Activated CD4-positive, alpha-beta T cell treated with anti-CD3 and anti-CD28 coated beads for 36 hours (primary cell): ENCODE measurements at regions not wholly inside any gene's neighbourhood (a gene's known extent, or its start where the extent isn't known, plus 50 kb on each side); places are given as distances from the start of the nearest gene placed in this dataset.

Source experiments
- ATAC-seq: fragments of 200-7000 bp; cut with Tn5 transposase; one replicate; pipeline ENCODE4 v1.10.0; 2021; ENCODE audit warnings: mild to moderate bottlenecking, moderate library complexity
- CTCF ChIA-PET: fragments of 350-600 bp; sonication (Branson Sonifier 250); formaldehyde crosslinking; loops from one replicate; lab custom pipeline; 2021; ENCODE audit warnings: antibody characterized with exemption; lab: Charles Lee
- POLR2A ChIA-PET: fragments of 350-600 bp; sonication (Branson Sonifier 250); formaldehyde crosslinking; loops from one replicate; lab custom pipeline; 2021; ENCODE audit warnings: antibody characterized with exemption, inconsistent platforms; lab: Charles Lee
- DNase-seq: peaks from one replicate; pipeline ENCODE4 v3.0.0-alpha.2; 2020
- H3K27ac Mint-ChIP-seq: one replicate; pipeline ENCODE4 v1.8.0; 2021; ENCODE audit warnings: mixed read lengths
- H3K27me3 Mint-ChIP-seq: one replicate; pipeline ENCODE4 v1.8.0; 2021; ENCODE audit warnings: mixed read lengths
- H3K36me3 Mint-ChIP-seq: one replicate; pipeline ENCODE4 v1.8.0; 2021; ENCODE audit warnings: low read depth, mixed read lengths
- H3K4me1 Mint-ChIP-seq: one replicate; pipeline ENCODE4 v1.8.0; 2021; ENCODE audit warnings: mixed read lengths
- H3K4me3 Mint-ChIP-seq: one replicate; pipeline ENCODE4 v1.8.0; 2021; ENCODE audit warnings: mild to moderate bottlenecking, moderate library complexity, mixed read lengths
- H3K9me3 Mint-ChIP-seq: one replicate; pipeline ENCODE4 v1.8.0; 2021; ENCODE audit warnings: low read depth, mixed read lengths
- intact Hi-C, 2 experiments: fragments of 100-400 bp; cut with DNase I in 1 of 2; cut with micrococcal nuclease in 1 of 2; formaldehyde crosslinking; loops; one replicate each; pipeline versions ENCODE4 v1.14.2 to v1.15.1; 2022 to 2024; cut with DNase I, micrococcal nuclease

GRCh38 chr1:30403061-30403645 is 320.2 kb downstream of the MATN1 start:
- Mint-ChIP-seq H3K4me3 (no peak overlapping the region), H3K9me3 (no peaks in the 10 kb centered on the region), H3K27ac (no peak overlapping the region), H3K27me3 (peaks cover 2% of the 10 kb centered on the region), H3K4me1 (no peaks in the 10 kb centered on the region), H3K36me3 (no peaks in the 10 kb centered on the region)
- CTCF ChIA-PET: no interaction called here
- ATAC-seq (no peak), DNase-seq (no peak)
- intact Hi-C loops: no loop called here
- POLR2A ChIA-PET: no interaction called here

DNA sequence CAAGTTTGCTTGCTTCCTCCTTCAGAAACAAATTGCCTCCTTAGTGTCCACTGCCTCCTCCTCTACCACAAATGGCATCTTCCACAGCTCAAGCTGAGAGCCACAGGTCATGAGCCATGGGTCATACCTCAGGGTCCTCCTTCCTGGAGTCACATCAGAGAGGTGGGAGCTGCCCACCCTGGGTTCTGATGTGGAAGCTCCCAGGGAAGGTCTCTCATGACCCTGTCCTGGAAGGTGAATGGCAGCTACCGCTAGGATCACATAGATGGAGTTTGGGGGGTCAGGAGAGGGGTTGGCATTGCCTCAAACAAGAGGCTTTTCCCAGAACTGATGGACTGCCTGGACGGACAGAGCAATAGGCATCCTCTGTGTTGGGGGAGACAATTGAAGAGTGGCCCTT is 321.4 kb downstream of the MATN1 start:
- no peaks in the 10 kb centered on the region for H3K36me3 Mint-ChIP-seq
- no peaks in the 10 kb centered on the region for H3K9me3 Mint-ChIP-seq
- H3K27ac Mint-ChIP-seq: no peak overlapping the region
- ChIA-PET POLR2A (no interaction called here), CTCF (interaction anchor here (0.6 kb wide), 1 partner anchor 306 kb away, joined by 3 read pairs; no protein-coding TSS in a partner anchor)
- ATAC-seq: no peak
- H3K4me3 Mint-ChIP-seq: no peak overlapping the region
- no peaks in the 10 kb centered on the region for H3K4me1 Mint-ChIP-seq
- peaks cover 2% of the 10 kb centered on the region for H3K27me3 Mint-ChIP-seq
- DNase-seq: no peak
- intact Hi-C loops: no loop called here

DNA sequence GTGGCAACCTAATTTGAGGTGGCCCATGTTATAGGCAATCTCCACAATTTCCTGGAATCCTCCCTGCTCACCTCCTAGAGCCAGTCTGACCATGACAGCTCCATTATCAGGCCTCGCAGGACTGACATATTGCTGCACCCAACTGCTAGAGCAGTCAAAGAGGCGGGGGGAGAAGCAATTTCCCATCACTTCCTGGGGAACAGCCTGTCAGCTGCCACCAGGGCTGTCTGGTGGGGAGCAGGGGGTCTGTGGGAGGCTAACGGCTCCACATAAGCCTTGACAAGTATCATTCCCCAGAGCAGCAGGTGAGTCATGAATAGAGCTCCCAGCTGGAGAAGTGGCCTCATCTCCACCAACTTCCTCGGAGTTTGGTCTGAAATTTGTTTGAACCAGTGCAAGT is 322.9 kb downstream of the MATN1 start:
- ChIA-PET POLR2A (no interaction called here), CTCF (interaction anchor here (0.7 kb wide), 1 partner anchor 177 kb away, joined by 3 read pairs; no protein-coding TSS in a partner anchor)
- no peak for ATAC-seq

GRCh38 chr1:30399026-30399425 is 324.4 kb downstream of the MATN1 start:
- ATAC-seq: no peak
- no peaks in the 10 kb centered on the region for H3K36me3 Mint-ChIP-seq
- ChIA-PET POLR2A (no interaction called here), CTCF (no interaction called here)
- H3K4me3 Mint-ChIP-seq: no peak overlapping the region
- no peaks in the 10 kb centered on the region for H3K4me1 Mint-ChIP-seq
- no peak for DNase-seq
- no peak overlapping the region for H3K27ac Mint-ChIP-seq
- no peaks in the 10 kb centered on the region for H3K9me3 Mint-ChIP-seq
- no peaks in the 10 kb centered on the region for H3K27me3 Mint-ChIP-seq
- intact Hi-C loops: no loop called here

More for the DNA sequence above, 322.9 kb downstream of the MATN1 start:
- intact Hi-C loops: no loop called here
- Mint-ChIP-seq H3K27ac (no peak overlapping the region), H3K27me3 (no peaks in the 10 kb centered on the region), H3K9me3 (no peaks in the 10 kb centered on the region), H3K4me1 (no peaks in the 10 kb centered on the region), H3K4me3 (no peak overlapping the region), H3K36me3 (no peaks in the 10 kb centered on the region)
- DNase-seq: no peak

- Mint-ChIP-seq H3K4me3 (no peak overlapping the region), H3K27me3 (peaks cover 6% of the 10 kb centered on the region), H3K9me3 (no peaks in the 10 kb centered on the region), H3K36me3 (no peaks in the 10 kb centered on the region), H3K27ac (no peak overlapping the region), H3K4me1 (no peaks in the 10 kb centered on the region)
- DNase-seq: no peak
- CTCF ChIA-PET: interaction anchor here (0.5 kb wide), 1 partner anchor 1088 kb away, joined by 3 read pairs; no protein-coding TSS in a partner anchor
- ATAC-seq: no peak
- intact Hi-C loops: no loop called here
- POLR2A ChIA-PET: no interaction called here
These were observed 325.8 kb downstream of the MATN1 start for GRCh38 chr1:30397576-30397975.

DNA sequence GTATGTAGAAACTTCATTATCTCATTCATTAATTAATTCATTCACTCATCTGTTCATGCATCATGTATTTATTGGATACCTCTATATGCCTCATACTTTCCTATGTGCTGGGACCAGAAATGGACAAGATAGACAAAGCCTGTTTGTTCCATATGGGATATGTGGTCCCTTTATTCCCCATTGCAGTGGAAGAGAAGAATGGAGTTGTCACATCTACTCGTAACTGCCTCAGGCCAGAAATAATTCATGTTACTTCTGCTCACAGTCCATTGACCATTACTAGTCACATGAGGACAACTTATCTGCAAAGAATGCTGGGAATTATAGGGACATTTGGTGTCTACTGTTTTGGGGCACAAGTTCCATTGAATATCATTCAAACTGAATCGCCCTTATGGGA is 327.8 kb downstream of the MATN1 start:
- no peak overlapping the region for H3K27ac Mint-ChIP-seq
- H3K4me3 Mint-ChIP-seq: no peak overlapping the region
- intact Hi-C loops: no loop called here
- POLR2A ChIA-PET: no interaction called here
- peaks cover 9% of the 10 kb centered on the region for H3K27me3 Mint-ChIP-seq
- no peak for ATAC-seq
- CTCF ChIA-PET: no interaction called here
- DNase-seq: no peak
- H3K4me1 Mint-ChIP-seq: no peaks in the 10 kb centered on the region
- no peaks in the 10 kb centered on the region for H3K9me3 Mint-ChIP-seq
- H3K36me3 Mint-ChIP-seq: no peaks in the 10 kb centered on the region

DNA sequence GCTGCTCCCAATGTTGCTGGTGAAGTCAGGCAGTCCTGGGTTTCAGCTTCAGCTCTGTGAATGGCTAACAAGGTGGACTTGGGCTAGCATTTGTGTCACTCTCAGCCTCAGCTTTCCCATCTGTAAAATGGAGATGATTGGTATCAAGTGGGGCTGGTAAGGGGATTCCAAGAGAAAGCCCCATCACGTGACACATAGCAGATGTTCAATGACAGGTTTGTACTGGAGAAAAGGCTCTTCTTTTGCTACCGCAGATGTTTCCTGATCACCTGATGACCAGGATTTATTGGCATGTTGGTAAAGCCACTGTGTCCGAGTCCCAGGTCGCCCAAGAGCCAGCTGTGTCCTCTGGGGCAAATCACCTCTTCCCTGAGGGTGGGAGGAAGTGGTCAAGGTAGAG is 335.0 kb downstream of the MATN1 start:
- H3K4me1 Mint-ChIP-seq: no peaks in the 10 kb centered on the region
- ChIA-PET POLR2A (no interaction called here), CTCF (no interaction called here)
- H3K27me3 Mint-ChIP-seq: peaks cover 17% of the 10 kb centered on the region
- H3K27ac Mint-ChIP-seq: no peak overlapping the region
- H3K9me3 Mint-ChIP-seq: no peaks in the 10 kb centered on the region
- DNase-seq (no peak), ATAC-seq (no peak)
- intact Hi-C loops: no loop called here
- H3K4me3 Mint-ChIP-seq: no peak overlapping the region
- no peaks in the 10 kb centered on the region for H3K36me3 Mint-ChIP-seq

GRCh38 chr1:30386156-30386926 is 337.0 kb downstream of the MATN1 start:
- H3K4me1 Mint-ChIP-seq: no peaks in the 10 kb centered on the region
- H3K9me3 Mint-ChIP-seq: no peaks in the 10 kb centered on the region
- intact Hi-C loops: no loop called here
- CTCF ChIA-PET: no interaction called here
- no peak for ATAC-seq
- H3K36me3 Mint-ChIP-seq: no peaks in the 10 kb centered on the region
- H3K4me3 Mint-ChIP-seq: no peak overlapping the region
- DNase-seq: no peak
- H3K27ac Mint-ChIP-seq: no peak overlapping the region
- peaks cover 17% of the 10 kb centered on the region for H3K27me3 Mint-ChIP-seq
- POLR2A ChIA-PET: no interaction called here

GRCh38 chr1:30385246-30385995 is 338.0 kb downstream of the MATN1 start:
- ATAC-seq (no peak), DNase-seq (no peak)
- H3K9me3 Mint-ChIP-seq: no peaks in the 10 kb centered on the region
- intact Hi-C loops: no loop called here
- no peak overlapping the region for H3K27ac Mint-ChIP-seq
- POLR2A ChIA-PET: no interaction called here
- H3K4me3 Mint-ChIP-seq: no peak overlapping the region
- peaks cover 1% of the 10 kb centered on the region for H3K4me1 Mint-ChIP-seq
- no peaks in the 10 kb centered on the region for H3K36me3 Mint-ChIP-seq
- CTCF ChIA-PET: interaction anchor here (0.6 to 0.7 kb wide), 2 partner anchors 14 to 64 kb away, joined by 3 read pairs; no protein-coding TSS in a partner anchor
- peaks cover 16% of the 10 kb centered on the region for H3K27me3 Mint-ChIP-seq

GRCh38 chr1:30384286-30385245 is 338.8 kb downstream of the MATN1 start:
- DNase-seq (no peak), ATAC-seq (no peak)
- H3K27me3 Mint-ChIP-seq: peaks cover 12% of the 10 kb centered on the region
- no peak overlapping the region for H3K27ac Mint-ChIP-seq
- H3K36me3 Mint-ChIP-seq: no peaks in the 10 kb centered on the region
- no peak overlapping the region for H3K4me3 Mint-ChIP-seq
- POLR2A ChIA-PET: no interaction called here
- intact Hi-C loops: no loop called here
- CTCF ChIA-PET: interaction anchor here (0.6 to 0.7 kb wide), 2 partner anchors 15 to 63 kb away, joined by 3 read pairs; no protein-coding TSS in a partner anchor
- peaks cover 2% of the 10 kb centered on the region for H3K4me1 Mint-ChIP-seq
- H3K9me3 Mint-ChIP-seq: no peaks in the 10 kb centered on the region

GRCh38 chr1:30383221-30383711 is 340.1 kb downstream of the MATN1 start:
- POLR2A ChIA-PET: no interaction called here
- Mint-ChIP-seq H3K4me3 (no peak overlapping the region), H3K4me1 (peaks cover 2% of the 10 kb centered on the region), H3K36me3 (no peaks in the 10 kb centered on the region), H3K27ac (no peak overlapping the region), H3K27me3 (peaks cover 10% of the 10 kb centered on the region), H3K9me3 (no peaks in the 10 kb centered on the region)
- CTCF ChIA-PET: interaction anchor here (0.7 kb wide), 1 partner anchor 1083 kb away, joined by 6 read pairs; no protein-coding TSS in a partner anchor
- intact Hi-C loops: no loop called here
- no peak for DNase-seq
- no peak for ATAC-seq
